ENCODE measurements at regions not wholly inside any gene's neighbourhood (a gene's known extent, or its start where the extent isn't known, plus 50 kb on each side); places are given as distances from the start of the nearest gene placed in this dataset.

DNA sequence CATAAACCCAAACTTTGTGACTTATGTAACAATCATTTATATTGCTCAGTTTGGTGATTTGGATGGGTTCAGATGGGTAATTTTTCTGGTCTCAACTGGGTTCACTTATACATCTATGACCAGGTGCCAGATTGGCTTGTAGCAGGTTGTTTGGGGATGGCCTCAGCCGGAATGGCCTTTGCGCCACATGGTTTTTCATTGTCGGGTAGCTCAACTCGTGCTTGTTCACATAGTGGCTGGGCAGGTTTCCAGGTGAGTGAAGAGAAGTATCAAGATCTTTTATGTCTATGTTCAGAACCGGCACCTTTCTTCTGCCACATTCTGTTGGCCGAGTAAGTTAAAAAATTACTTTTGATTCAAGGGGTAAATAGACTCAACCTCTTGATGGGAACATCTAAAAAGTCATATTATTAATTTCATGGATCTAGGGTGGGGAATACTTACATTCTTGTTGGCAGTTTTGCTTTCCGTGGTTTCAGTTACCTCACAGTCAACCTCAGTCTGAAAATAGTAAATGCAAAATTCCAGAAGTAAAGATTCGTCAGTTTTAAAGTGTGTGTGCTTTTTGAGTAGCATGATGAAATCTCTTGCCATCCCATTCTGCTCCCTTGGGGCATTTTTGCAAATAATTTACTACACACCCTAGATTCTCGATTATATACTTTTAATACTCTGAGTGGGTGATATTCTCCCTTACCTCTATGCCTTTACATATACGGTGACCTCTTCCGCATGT is 745.7 kb upstream of the CCDC54 start:
- no peak for DNase-seq (ENCODE audit: low spot score in 2 of 2)
- Histone ChIP-seq H3K27ac (no peak overlapping the region), H3K4me1 (no peaks in the 10 kb centered on the region), H3K36me3 (no peaks in the 10 kb centered on the region), H3K27me3 (no peaks in the 10 kb centered on the region), H3K4me3 (no peak overlapping the region), H3K9me3 (no peaks in the 10 kb centered on the region)
- TF ChIP-seq EP300 (IDR thresholded peaks at IDR 0.05), result no peak
- no peak for TF ChIP-seq POLR2A (IDR thresholded peaks at IDR 0.05)
- TF ChIP-seq, protein P1, sequence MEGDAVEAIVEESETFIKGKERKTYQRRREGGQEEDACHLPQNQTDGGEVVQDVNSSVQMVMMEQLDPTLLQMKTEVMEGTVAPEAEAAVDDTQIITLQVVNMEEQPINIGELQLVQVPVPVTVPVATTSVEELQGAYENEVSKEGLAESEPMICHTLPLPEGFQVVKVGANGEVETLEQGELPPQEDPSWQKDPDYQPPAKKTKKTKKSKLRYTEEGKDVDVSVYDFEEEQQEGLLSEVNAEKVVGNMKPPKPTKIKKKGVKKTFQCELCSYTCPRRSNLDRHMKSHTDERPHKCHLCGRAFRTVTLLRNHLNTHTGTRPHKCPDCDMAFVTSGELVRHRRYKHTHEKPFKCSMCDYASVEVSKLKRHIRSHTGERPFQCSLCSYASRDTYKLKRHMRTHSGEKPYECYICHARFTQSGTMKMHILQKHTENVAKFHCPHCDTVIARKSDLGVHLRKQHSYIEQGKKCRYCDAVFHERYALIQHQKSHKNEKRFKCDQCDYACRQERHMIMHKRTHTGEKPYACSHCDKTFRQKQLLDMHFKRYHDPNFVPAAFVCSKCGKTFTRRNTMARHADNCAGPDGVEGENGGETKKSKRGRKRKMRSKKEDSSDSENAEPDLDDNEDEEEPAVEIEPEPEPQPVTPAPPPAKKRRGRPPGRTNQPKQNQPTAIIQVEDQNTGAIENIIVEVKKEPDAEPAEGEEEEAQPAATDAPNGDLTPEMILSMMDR (IDR thresholded peaks at IDR 0.05), result no peak
- 87 to 92% methylated on average over 11 of the region's 11 CpGs for WGBS, 2 donors

- TF ChIP-seq POLR2A (IDR thresholded peaks at IDR 0.05) (no peak), EP300 (IDR thresholded peaks at IDR 0.05) (no peak)
- TF ChIP-seq, protein P1 (IDR thresholded peaks at IDR 0.05), result no peak
- H3K27me3 ChIP-seq, result no peaks in the 10 kb centered on the region
- H3K9me3 ChIP-seq, result no peaks in the 10 kb centered on the region
- H3K4me1 ChIP-seq, result no peaks in the 10 kb centered on the region
- WGBS, 2 donors, result 75 to 78% methylated on average over 3 of the region's 3 CpGs
- no peak overlapping the region for H3K4me3 ChIP-seq
- H3K27ac ChIP-seq, result no peak overlapping the region
- DNase-seq (ENCODE audit: low spot score in 2 of 2), result no peak
- no peaks in the 10 kb centered on the region for H3K36me3 ChIP-seq
Measured at GRCh38 chr3:106635271-106635670, 742.0 kb upstream of the CCDC54 start.

DNA sequence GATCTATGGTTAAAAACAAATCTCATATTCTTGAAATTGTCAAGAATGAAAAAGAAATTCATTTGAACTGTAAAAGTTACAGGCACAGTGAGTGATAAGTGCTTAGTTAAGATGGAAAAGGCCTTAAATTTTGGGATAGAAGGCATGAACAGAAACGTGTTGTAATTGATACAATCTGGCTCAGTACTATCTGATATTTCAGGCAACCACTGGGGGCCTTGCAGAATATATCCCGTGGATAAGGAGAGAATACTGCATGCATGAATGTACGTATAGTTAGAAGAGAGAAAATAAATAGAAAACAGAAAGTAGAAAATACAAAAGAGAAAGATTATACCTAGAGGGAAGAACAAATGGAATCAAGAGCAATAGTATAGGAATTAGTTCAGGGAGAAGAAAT is 741.4 kb upstream of the CCDC54 start:
- TF ChIP-seq, protein P1 (IDR thresholded peaks at IDR 0.05), result no peak
- TF ChIP-seq EP300 (IDR thresholded peaks at IDR 0.05) (no peak), POLR2A (IDR thresholded peaks at IDR 0.05) (no peak)
- H3K36me3 ChIP-seq, result no peaks in the 10 kb centered on the region
- no peaks in the 10 kb centered on the region for H3K27me3 ChIP-seq
- no peak overlapping the region for H3K4me3 ChIP-seq
- no peaks in the 10 kb centered on the region for H3K4me1 ChIP-seq
- H3K9me3 ChIP-seq, result no peaks in the 10 kb centered on the region
- 62 to 68% methylated on average over 3 of the region's 3 CpGs for WGBS, 2 donors
- no peak overlapping the region for H3K27ac ChIP-seq
- no peak for DNase-seq (ENCODE audit: low spot score in 2 of 2)

- Histone ChIP-seq H3K9me3 (no peaks in the 10 kb centered on the region), H3K4me1 (no peaks in the 10 kb centered on the region), H3K27me3 (no peaks in the 10 kb centered on the region), H3K27ac (no peak overlapping the region), H3K36me3 (no peaks in the 10 kb centered on the region), H3K4me3 (no peak overlapping the region)
- no peak for DNase-seq (ENCODE audit: low spot score in 2 of 2)
- TF ChIP-seq, protein P1 (IDR thresholded peaks at IDR 0.05), result no peak
- TF ChIP-seq POLR2A (IDR thresholded peaks at IDR 0.05) (no peak), EP300 (IDR thresholded peaks at IDR 0.05) (no peak)
- WGBS, 2 donors, result 66 to 73% methylated on average over 1 of the region's 1 CpG
Measured at GRCh38 chr3:106640353-106640752, 736.9 kb upstream of the CCDC54 start.

DNA sequence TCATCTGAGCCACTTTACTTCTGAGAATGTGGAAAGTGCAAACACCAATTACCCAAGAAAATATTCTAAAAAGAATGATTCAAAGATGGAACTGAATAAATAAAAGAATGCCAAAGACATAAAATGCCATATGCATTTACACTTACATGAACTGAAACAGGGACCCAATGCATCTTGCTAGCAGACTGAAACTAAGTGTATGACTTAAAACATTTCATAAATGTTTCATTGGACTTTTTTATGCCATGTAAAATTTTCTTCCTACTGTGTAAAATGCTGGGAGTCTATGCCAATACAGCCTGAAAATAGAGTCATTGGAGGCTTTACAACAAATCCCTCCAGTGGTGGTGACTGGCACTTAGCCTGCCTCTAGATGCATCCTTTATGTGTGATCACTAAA is 735.1 kb upstream of the CCDC54 start:
- Histone ChIP-seq H3K4me3 (no peak overlapping the region), H3K36me3 (no peaks in the 10 kb centered on the region), H3K27me3 (no peaks in the 10 kb centered on the region), H3K9me3 (no peaks in the 10 kb centered on the region), H3K27ac (no peak overlapping the region), H3K4me1 (no peaks in the 10 kb centered on the region)
- no peak for TF ChIP-seq EP300 (IDR thresholded peaks at IDR 0.05)
- TF ChIP-seq POLR2A (IDR thresholded peaks at IDR 0.05), result no peak
- TF ChIP-seq, protein P1 (IDR thresholded peaks at IDR 0.05), result no peak
- DNase-seq (ENCODE audit: low spot score in 2 of 2), result no peak
